Stimulated activated CD4-positive, alpha-beta T cell treated with anti-CD3 and anti-CD28 coated beads, Interleukin-15, amount 100 ng/mL, for 48 hours (primary cell): ENCODE measurements at regions not wholly inside any gene's neighbourhood (a gene's known extent, or its start where the extent isn't known, plus 50 kb on each side); places are given as distances from the start of the nearest gene placed in this dataset.
"Not testable (repeated sequence)": the region's sequence is repeated elsewhere in the genome, so short reads cannot be mapped to it uniquely, and the experiment has no call there.

ENCODE experiments used
- DNase-seq, 2 donors: peaks; one replicate each; pipeline ENCODE4 v3.0.0-alpha.2; 2020; ENCODE audit warnings: low read depth in 2 of 2

DNA sequence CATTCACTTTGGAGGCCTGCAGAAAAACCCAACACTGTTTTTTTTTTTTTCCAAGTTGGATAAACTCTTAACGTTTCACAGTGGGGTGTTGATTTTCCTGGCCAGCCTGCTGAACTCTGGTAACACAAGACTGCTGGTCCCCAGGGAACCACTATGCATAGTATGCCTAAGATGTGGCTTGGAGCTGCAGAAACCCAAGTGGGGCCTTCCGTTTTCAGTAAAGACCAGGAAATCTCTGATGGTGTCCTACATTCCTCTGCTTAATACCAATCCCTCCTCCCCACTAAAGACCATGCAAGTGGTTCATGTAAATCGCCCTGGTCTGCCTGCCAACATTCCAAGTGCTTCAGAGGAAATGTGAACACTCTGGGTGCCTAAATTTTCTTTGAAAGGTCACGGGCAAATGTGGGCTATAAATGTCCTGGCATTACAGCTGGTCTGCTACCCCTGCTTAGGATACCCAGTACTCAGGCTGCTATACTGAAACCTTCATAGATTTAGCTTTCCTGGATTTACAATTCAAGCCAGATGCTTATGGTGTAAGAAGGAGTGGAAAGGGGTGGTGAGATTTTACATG is 615.4 kb downstream of the MAFB start:
- DNase-seq = no peak

DNA sequence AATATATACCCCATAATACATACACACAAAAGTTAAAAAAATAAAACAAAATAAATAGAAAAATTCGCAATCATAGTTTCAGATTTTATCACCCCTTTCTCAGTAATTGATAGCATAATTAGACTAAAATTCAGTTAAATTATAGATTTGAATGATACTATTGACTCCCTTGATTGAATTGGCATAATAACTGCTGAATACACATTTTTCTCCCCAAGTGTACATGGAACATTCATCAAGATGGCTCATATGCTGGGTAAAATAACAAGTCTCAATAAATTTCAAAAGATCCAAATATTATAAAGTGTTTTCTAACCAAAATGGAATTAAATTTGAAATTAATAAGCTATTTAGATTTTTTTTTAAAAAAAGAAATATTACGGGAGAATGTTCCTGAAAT is 616.1 kb downstream of the MAFB start:
- no peak for DNase-seq

DNA sequence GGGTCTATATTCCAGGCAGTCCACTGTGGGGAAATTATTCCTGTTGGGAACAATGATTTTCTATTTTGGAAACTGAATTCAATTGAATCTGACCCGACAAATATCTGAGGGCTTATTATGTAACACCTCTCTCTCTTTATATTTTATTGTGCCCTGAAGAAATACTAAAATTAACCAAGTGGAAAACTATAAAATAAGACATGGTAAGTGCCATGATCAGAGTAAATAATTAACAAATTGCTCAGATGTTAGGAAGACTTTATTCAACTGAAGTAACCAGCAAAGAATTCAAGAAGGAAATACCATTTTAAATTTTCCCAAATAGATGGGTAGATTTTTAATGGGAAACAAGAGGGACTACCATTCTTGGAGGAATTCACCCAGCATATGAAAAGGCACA is 632.9 kb downstream of the MAFB start:
- DNase-seq = no peak

DNA sequence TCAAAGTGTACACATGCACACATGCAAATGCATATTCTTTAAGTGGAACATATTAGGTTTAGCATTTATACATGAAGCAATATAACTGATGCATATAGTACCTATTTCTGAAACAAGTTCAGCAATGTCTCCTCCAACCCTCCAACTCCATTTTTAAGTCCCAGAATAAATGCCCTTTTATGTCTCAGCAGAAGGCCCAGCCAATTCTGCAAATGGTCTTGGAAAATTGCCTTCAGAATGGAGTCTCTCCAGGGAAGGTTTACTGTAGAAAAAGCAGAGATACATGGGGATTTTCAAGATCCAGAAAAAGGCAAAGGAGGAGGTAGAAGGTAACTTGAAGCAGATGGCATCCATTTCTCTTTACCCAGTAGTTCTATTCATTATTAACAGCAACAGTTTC is 633.3 kb downstream of the MAFB start:
- DNase-seq = no peak

DNA sequence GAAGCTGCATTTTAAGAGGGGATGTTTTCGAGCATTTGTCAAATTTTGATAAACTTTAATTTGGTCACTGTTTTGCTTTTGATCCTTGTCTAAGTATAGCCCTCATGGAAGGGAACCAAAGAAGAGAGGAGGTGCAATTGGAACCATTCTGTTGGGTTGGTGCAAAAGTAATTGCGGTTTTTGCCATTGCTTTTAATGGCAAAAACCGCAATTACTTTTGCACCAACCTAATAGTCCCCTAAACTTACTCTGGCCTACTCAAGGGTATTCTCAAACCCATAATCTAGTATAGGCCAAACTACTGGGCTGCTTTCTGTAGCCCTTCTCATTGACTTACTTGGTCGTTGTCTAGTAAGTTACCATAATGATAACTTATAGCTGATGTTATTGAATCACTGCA is 634.7 kb downstream of the MAFB start:
- no peak for DNase-seq

DNA sequence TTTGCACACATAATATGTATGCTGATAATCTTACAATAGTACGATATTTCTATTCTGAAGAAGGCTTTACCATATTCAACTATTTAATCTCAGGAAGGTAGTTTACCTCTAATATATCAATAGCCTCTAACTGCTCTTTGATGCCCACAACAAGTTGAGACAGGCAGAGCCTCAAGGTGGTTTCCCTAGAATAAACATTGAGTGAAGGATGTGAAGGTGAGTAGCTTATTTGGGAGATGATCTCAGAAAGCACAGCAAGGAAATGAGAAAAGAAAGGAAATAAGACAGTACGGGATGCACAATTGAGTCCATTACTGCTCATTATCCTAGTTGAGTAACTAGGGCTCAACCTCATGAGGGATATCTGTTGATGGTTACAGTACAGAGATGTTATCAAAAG is 638.4 kb downstream of the MAFB start:
- no peak for DNase-seq

DNA sequence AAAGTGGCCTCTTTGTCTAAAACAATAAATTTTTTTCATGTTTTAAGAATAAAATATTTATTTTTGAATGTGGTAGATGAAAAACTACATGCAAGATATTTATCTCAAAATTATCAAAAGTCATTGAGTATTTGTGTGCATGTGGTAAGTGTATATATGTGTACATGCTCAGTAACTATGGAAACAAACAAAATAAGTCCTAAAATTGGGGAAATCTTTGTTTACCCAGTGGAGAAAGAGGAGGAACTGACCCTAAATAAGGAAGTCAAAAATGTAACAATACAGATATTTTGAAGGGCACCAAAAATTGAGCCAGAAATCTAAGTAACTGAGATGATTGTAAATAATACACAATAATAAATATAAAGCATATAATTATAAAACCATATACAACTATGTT is 639.2 kb downstream of the MAFB start:
- DNase-seq = no peak

DNA sequence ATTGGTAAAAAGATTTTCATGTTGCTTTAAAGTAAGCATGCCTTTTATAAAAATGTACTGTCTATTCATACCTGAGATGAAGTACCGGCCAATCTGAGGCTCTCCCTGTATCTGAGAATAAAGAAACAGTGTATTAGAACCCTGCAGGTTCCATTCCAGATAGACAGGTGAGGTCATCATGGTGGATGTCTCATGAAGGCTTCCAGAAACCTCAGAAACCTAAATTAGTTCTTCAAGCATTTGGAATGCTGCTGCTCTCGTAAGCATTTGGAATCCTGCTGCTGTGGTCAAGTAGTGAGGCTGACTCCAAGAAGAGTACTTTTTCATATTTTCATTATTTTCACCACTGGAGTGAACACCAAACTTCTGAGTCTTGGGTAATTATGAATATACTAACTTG is 642.3 kb downstream of the MAFB start:
- DNase-seq = no peak

DNA sequence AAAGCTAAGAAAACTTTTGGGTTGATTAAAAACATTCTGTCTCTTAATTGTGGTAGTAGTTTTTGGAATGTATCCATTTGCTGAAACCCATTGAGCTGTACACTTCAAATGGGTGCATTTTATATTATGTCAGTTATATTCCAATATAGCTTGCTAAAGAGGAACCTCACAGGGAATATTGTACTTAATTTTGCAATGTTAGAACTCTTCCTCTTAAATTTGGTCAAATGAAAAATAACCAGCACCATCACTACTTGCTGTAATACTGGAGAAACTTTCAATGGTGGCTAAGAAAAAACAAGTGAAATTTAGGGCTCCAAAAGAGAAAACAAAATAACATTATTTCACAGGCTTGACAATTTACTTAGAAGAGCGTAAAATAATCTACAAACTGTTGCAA is 651.5 kb downstream of the MAFB start:
- DNase-seq = no peak

DNA sequence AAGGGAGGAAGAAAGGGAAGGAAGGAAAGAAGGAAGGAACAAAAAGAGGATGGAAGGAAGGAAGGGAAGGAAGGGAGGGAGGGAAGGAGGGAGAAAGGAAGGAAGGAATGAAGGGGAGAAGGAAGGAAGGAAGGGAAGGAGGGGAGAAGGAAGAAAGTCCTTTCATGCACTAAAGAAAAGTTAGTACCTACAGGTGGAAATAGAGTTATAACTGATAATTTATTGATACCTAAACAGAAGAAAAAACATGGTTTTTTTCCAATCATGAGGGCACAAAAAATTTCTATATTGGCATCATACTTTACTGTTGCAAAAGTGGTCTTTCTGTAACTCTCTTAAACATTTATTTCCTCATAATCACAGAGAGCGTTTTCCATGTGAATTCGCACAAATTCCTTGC is 659.4 kb downstream of the MAFB start:
- DNase-seq = no peak

DNA sequence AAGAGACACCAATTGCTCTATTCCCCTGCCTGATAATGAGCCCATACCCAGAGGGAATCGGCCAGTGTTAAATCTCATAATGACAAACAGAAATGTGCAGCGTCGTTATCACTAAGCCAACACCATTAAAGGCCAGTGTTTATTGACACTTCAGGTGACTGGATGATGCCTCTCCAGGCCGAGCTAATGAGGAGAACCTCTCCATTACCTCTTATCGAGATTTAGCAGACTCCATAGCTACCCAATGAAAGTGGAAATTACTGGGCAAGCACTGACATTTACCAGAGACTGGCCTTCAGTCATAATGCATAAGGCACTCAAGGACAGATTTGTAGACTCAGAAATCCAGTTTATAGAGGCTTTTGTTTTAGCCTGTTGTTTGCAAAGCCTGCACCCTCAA is 669.5 kb downstream of the MAFB start:
- no peak for DNase-seq

DNA sequence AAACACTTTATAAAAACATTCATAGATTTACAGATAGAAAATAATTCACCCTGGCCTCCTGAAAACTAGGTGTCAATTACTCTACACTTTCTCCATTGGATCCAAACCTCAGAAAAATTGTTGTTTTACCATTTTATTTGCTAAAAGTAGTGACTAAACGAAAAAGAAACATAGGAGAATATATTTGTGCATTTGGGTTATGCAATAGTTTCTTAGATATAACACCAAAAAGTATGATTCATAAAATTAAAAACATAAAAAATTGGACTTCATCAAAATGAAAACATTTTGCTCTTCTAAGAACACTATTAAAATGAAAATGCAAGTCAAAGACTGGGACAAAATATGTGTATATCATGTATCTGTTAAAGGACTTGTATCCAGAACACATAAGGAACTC is 671.3 kb downstream of the MAFB start:
- no peak for DNase-seq

DNA sequence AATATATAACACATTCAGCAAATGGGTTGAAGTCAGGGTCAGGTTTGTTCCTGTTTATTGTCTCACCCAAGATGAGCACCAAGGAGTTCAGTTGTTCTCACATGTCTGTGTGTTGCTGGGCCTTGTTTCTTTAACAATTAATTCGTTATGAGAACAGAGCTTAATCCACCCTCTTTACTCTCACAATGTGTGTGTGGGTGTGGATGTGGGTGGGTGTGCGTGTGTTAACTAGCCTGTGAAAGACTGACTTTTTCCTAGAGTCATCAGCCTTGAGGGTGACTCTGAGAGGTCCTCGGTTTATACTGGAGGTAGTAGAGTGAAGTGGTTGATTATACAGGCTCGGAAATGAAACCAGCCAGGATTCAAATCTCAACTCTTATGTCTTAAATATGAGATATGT is 672.1 kb downstream of the MAFB start:
- DNase-seq = no peak

DNA sequence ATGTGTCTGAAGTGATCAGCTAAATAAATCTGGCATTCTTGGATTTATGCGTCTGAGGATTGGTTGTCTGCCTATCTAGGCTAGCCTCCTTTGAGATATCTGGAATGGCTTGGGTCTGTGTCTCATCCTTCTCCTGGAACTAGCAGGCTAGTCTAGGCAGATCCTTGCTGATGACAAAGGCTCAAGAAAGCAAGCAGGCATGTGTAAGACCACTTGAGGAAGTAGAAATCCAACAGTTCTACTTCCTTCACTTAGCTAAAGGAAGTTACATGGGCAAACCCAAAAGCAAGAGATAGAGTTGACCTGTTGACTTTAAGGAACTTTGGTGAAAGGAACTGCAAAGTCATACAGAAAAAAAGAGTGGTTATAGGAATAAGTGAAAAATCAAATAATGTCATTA is 672.6 kb downstream of the MAFB start:
- no peak for DNase-seq

DNA sequence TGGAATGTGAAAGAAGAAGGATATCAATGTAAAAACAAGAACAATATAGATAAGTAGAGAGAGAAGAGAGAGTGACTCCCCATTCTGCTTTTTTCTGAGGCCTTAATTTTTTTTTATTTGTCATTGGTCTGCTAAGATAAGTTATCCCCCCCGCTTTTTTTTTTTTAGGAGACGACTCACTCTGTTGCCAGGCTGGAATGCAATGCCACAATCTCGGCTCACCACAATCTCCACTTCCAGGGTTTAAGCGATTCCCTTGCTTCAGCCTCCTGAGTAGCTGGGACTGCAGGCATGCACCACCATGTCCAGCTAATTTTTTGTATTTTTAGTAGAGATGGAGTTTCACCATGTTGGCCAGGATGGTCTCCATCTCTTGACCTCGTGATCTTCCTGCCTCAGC is 677.0 kb downstream of the MAFB start:
- not testable (repeated sequence) for DNase-seq

DNA sequence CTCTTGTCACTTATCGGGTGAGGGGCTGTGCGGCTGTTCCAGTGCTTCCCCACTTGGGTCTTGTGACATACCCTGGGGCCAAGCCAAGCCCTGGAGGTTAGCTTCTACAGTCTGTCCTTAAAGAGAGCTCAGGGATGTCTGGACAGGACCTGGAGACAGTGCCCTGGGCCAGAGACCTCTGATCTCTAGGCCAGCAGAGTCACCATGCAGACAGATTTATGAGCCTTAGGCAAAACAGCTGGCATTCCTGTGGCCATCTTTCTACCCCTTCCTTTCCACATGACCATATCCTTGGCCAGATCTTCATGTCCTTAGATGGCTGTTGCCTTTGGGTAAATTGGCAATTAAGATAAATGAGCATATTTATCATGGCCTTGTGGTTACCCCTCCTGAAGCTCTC is 678.6 kb downstream of the MAFB start:
- DNase-seq = no peak

DNA sequence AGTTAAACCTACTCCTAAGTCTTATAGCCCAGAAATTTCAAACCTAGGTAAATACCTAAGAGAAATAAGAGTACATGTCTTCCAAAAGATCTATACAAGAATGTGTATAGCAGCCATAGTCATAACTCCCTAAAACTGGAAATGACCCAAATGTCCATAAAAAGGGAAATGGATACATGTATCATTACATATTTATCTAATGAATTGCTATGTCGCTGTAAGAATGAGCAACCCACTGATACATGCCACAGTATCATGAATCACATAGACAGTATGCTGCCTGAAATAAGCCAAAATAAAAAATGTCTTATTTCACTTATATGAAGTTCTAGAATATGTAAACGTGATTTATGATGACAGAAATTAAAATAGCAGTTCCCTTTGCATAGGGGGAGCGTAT is 679.5 kb downstream of the MAFB start:
- DNase-seq = no peak

DNA sequence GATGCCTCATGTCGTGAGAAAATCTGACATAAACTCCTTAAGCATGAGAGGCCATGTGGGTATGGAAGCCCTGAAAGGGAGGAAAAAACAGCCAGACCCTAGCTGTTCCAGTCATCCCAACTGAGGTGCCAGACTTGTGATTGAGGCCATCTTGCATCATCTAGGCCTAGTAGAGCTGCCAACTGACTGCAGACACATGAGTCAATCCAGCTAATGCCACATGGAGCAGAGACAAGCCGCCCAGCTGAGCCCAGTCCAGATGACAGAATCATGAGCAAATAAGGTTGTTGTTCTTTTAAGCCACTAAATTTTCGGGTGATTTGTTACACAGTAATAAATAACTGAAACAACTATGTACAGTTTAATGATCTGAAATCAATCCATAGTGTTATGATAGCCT is 680.9 kb downstream of the MAFB start:
- no peak for DNase-seq

DNA sequence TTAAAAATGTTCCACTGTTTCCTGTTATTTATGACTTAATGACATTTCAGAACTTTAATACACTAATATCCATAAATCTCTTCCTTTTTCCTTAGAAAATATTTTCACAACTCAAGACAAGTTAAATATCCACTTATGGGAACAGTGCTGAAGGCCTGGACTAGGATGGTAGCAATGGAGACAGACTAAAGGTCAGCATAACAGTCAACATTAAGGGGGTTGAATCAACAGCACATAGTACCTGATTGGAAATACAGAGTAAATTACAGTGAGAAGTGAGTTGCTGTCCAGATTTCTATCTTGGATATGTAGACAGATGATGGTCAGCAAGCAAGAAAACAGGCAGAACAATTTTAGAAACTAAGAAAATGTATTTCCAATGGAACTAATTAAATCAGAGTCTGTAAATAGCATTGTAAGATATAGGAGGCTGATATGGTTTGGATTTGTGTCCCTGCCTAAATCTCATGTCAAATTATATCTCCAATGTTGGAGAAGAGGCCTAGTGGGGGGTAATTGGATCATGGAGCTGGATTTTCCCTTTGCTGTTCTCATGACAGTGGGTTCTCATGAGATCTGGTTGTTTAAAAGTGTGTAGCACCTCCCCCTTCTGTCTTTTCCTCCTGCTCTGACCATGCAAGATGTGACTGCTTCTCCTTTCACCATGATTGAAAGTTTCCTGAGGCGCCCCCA is 682.7 kb downstream of the MAFB start:
- DNase-seq = no peak

DNA sequence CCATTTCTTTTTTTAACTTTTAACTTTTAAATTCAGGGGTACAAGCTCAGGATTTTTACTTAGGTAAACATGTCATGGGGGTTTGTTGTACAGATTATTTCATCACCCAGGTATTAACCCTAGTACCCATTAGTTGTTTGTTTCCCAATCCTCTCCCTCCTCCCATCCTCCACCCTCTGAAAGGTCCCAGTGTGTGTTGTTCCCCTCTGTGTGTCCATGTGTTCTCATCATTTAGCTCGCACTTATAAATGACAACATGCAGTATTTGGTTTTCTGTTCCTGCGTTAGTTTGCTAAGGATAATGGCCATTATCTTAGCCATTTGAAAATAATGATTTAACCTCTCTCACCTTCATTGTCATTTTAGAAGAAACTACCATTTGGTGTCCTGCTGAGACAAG is 684.9 kb downstream of the MAFB start:
- DNase-seq = not testable (repeated sequence)

DNA sequence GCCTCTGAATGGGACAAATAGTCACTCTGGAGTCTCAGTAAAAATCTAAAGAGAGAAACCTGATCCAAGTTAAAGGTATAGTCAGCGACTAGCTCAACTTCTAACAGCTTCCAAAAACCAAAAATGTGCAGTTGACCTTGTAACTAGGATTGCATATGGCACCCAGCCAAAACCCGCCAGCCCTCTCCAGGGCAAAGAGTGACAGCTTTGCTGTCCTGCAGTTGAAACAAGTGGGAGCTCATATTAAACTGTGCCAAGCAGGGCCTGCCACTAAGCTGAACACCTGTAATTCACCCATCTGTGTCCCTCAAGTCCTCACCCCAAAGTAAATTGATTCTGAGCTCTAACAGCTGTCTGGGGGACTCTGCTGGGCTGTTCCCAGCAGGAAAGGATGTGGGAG is 695.3 kb downstream of the MAFB start:
- no peak for DNase-seq

DNA sequence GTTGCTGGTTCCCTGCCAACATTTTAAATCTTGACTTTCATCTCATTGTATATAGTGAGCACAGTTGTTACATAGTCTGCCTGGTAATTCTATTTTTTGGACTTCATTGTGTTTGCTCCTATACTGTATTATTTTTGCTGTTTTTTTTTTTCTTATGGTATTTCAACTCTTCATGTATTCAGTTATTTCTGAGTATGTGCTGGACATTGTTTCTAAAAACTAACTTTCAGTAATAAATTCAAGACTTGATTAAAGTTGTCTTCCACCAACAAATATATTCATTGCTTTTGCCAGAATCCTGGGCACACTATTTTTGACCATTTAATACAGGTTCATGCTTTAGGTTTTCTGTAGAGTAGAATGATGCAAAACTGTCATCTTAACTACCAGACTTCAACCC is 698.3 kb downstream of the MAFB start:
- DNase-seq = no peak

DNA sequence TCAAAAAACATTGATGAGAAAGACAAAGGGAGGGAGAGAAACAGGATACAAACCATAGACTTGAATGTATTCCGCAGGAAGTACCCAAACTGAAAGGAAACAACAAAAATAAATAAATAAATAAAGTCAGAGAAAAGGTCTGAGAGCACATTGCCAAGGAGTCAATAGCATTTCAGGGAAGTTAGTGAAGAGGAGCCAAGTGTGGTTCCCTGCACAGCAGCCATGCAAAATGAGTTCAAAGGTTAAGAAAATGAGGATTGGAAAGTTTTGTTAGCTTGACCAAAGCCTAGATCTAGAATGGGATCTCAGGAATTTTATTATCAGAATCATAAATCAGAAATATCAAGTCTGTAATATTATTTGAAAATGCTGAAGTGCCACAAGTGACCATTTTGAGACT is 700.0 kb downstream of the MAFB start:
- DNase-seq = no peak
